ENCODE measurements at regions not wholly inside any gene's neighbourhood (a gene's known extent, or its start where the extent isn't known, plus 50 kb on each side); places are given as distances from the start of the nearest gene placed in this dataset.

DNA sequence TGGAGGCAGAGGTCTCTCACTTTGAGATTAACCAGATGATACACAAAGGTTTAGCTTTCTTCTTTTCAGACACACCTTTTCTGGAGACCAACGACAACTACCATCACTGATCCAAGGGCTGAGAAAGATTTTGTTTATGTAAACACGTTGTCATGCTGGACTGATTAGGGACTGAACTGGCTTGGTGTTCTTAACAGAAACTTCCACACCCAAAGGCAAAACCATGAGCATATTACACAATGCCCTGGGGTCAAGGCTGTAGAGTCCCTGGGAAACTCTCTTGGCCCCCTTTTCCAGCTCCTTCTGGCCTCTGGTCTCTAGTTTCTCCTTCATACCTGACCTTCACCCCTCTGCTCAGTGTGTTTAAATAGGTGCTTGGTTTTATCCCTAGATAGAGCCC, 447.0 kb upstream of the TCF4 start (continued):
- no peak for TF ChIP-seq YY1 (IDR thresholded peaks at IDR 0.05; ENCODE audit: low read depth, low read length)
- no peak for TF ChIP-seq RAD21 (IDR thresholded peaks at IDR 0.05; ENCODE audit: insufficient read depth, low read depth, low read length)
- TF ChIP-seq, protein P1, sequence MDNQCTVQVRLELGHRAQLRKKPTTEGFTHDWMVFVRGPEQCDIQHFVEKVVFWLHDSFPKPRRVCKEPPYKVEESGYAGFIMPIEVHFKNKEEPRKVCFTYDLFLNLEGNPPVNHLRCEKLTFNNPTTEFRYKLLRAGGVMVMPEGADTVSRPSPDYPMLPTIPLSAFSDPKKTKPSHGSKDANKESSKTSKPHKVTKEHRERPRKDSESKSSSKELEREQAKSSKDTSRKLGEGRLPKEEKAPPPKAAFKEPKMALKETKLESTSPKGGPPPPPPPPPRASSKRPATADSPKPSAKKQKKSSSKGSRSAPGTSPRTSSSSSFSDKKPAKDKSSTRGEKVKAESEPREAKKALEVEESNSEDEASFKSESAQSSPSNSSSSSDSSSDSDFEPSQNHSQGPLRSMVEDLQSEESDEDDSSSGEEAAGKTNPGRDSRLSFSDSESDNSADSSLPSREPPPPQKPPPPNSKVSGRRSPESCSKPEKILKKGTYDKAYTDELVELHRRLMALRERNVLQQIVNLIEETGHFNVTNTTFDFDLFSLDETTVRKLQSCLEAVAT (IDR thresholded peaks at IDR 0.05), result no peak
- TF ChIP-seq RB1 (IDR thresholded peaks at IDR 0.05; ENCODE audit: borderline replicate concordance), result no peak
- no peak for TF ChIP-seq ZZZ3 (IDR thresholded peaks at IDR 0.05; ENCODE audit: control insufficient read depth, insufficient read length, low read depth)
- TF ChIP-seq ZBED1 (IDR thresholded peaks at IDR 0.05; ENCODE audit: borderline replicate concordance), result no peak
- no peak for TF ChIP-seq STAT3 (IDR thresholded peaks at IDR 0.05; ENCODE audit: low read depth, low read length)
- TF ChIP-seq, protein P2, sequence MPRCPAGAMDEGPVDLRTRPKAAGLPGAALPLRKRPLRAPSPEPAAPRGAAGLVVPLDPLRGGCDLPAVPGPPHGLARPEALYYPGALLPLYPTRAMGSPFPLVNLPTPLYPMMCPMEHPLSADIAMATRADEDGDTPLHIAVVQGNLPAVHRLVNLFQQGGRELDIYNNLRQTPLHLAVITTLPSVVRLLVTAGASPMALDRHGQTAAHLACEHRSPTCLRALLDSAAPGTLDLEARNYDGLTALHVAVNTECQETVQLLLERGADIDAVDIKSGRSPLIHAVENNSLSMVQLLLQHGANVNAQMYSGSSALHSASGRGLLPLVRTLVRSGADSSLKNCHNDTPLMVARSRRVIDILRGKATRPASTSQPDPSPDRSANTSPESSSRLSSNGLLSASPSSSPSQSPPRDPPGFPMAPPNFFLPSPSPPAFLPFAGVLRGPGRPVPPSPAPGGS (IDR thresholded peaks at IDR 0.05; ENCODE audit: borderline replicate concordance, insufficient read depth, low read depth, low read length, poor library complexity, severe bottlenecking), result no peak
- no peak for TF ChIP-seq JUND (IDR thresholded peaks at IDR 0.05; ENCODE audit: low read depth, low read length)
- TF ChIP-seq, protein P3, sequence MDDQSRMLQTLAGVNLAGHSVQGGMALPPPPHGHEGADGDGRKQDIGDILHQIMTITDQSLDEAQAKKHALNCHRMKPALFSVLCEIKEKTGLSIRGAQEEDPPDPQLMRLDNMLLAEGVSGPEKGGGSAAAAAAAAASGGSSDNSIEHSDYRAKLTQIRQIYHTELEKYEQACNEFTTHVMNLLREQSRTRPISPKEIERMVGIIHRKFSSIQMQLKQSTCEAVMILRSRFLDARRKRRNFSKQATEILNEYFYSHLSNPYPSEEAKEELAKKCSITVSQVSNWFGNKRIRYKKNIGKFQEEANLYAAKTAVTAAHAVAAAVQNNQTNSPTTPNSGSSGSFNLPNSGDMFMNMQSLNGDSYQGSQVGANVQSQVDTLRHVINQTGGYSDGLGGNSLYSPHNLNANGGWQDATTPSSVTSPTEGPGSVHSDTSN (IDR thresholded peaks at IDR 0.05; ENCODE audit: insufficient replicate concordance, low read depth, low read length), result no peak
